ENCODE measurements at regions not wholly inside any gene's neighbourhood (a gene's known extent, or its start where the extent isn't known, plus 50 kb on each side); places are given as distances from the start of the nearest gene placed in this dataset.

- no TSS peak for BruUV-seq (replicated peaks)
- Histone ChIP-seq H3K9me1 (replicated peaks; ENCODE audit: control insufficient read depth, extremely low read depth, insufficient read depth, low read length) (no peaks in the 10 kb centered on the region), H3K36me3 (ENCODE audit: control insufficient read depth in 2 of 2, extremely low read depth in 1 of 2, insufficient read depth in 2 of 2, low read length in 2 of 2) (no peaks in the 10 kb centered on the region), H3K9me3 (replicated peaks; ENCODE audit: control insufficient read depth, insufficient read depth, low read length) (peaks cover 3% of the 10 kb centered on the region), H3K27me3 (ENCODE audit: control insufficient read depth in 2 of 2, insufficient read depth in 2 of 2, low read length in 2 of 2) (no peaks in the 10 kb centered on the region), H3K4me1 (ENCODE audit: control insufficient read depth, extremely low read depth, insufficient read depth, low read length) (no peaks in the 10 kb centered on the region), H3K27ac (ENCODE audit: insufficient read depth, low read depth, low read length) (no peak overlapping the region), H3K9ac (replicated peaks; ENCODE audit: extremely low read depth, insufficient read depth, low read length) (no peak overlapping the region), H3K4me3 (replicated peaks in 1 of 3; ENCODE audit: insufficient read depth in 1 of 3, low read depth in 1 of 3, low read length in 3 of 3) (no peak overlapping the region), H3K79me2 (ENCODE audit: control insufficient read depth, insufficient read depth, low read length) (no peaks in the 10 kb centered on the region), H3K4me2 (ENCODE audit: insufficient read depth, low read length) (no peak overlapping the region), H4K20me1 (replicated peaks; ENCODE audit: control insufficient read depth, extremely low read depth, insufficient read depth, low read length) (no peaks in the 10 kb centered on the region), H2AFZ (ENCODE audit: low read depth, low read length) (no peak overlapping the region)
- CTCF ChIA-PET = no interaction called here
- FAIRE-seq = no peak
- TF ChIP-seq POLR2A (IDR thresholded peaks at IDR 0.05; ENCODE audit: low read depth, low read length) (no peak), FOS (IDR thresholded peaks at IDR 0.05; ENCODE audit: borderline replicate concordance, insufficient read depth, low read length) (no peak), MAX (IDR thresholded peaks at IDR 0.05; ENCODE audit: insufficient read depth, insufficient read length) (no peak), MYC (IDR thresholded peaks at IDR 0.05; ENCODE audit: low read depth, low read length) (no peak), GATA2 (IDR thresholded peaks at IDR 0.05; ENCODE audit: insufficient read depth, insufficient read length, low read depth, low read length) (no peak), EZH2 (IDR thresholded peaks at IDR 0.05; ENCODE audit: borderline replicate concordance, low read depth, low read length, severe bottlenecking) (no peak), CTCF (IDR thresholded peaks at IDR 0.05; ENCODE audit: extremely low read depth in 1 of 2, insufficient read depth in 1 of 2, low read depth in 1 of 2, low read length in 2 of 2) (no peak), POLR2AphosphoS5 (IDR thresholded peaks at IDR 0.05; ENCODE audit: insufficient read depth, low read depth, low read length) (no peak), JUN (IDR thresholded peaks at IDR 0.05; ENCODE audit: borderline replicate concordance, insufficient read depth, insufficient read length, low read depth) (no peak)
- no peak for DNase-seq (ENCODE audit: low read depth, low spot score)
- intact Hi-C loops (cut with micrococcal nuclease) (no loop called here), dilution Hi-C loops (cut with MboI; ENCODE audit: extremely low pct_ligation_motif_present, low sequenced_read_pairs) (no loop called here)
- POLR2A ChIA-PET = no interaction called here
Measured at GRCh38 chr6:102918161-102918560, 1524.7 kb downstream of the GRIK2 start.

Measured in endothelial cell of umbilical vein (primary cell).